ENCODE measurements at regions not wholly inside any gene's neighbourhood (a gene's known extent, or its start where the extent isn't known, plus 50 kb on each side); places are given as distances from the start of the nearest gene placed in this dataset.

DNA sequence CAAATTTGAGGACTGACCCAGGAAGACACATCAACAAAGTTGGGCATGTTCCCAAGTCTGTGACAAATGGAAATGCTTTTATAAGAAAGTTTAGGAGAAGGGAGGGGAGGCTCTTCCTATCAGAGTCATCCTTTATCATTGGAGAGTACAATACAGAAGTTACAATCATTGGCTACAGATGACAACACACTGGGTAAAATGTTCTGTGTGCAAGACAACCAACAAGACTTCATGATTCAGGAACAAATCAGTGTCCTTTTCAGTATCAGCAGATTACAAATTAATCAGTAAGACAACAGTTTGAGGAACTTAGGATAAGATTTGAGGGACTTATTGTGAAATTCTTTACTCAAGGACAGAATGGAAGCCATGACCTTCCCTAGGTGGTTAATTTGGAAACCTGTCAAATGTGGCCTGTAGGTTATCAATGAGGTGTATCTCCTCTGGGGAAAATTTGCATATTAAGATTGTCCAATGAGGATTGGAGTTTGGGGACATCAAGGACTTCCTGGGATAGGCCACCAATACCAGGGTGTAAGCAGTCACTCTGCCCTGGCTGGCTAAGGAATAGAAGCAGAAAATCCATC, 274.4 kb upstream of the RORA start:
- no peaks in the 10 kb centered on the region for H3K36me3 Mint-ChIP-seq
- no peak overlapping the region for H3K27ac Mint-ChIP-seq
- H3K4me3 Mint-ChIP-seq = no peak overlapping the region
- peaks cover 16% of the 10 kb centered on the region for H3K4me1 Mint-ChIP-seq (ENCODE audit: unreplicated experiment)
- no peaks in the 10 kb centered on the region for H3K9me3 Mint-ChIP-seq
- H3K27me3 Mint-ChIP-seq = peaks cover 21% of the 10 kb centered on the region
- TF ChIP-seq, protein P1, sequence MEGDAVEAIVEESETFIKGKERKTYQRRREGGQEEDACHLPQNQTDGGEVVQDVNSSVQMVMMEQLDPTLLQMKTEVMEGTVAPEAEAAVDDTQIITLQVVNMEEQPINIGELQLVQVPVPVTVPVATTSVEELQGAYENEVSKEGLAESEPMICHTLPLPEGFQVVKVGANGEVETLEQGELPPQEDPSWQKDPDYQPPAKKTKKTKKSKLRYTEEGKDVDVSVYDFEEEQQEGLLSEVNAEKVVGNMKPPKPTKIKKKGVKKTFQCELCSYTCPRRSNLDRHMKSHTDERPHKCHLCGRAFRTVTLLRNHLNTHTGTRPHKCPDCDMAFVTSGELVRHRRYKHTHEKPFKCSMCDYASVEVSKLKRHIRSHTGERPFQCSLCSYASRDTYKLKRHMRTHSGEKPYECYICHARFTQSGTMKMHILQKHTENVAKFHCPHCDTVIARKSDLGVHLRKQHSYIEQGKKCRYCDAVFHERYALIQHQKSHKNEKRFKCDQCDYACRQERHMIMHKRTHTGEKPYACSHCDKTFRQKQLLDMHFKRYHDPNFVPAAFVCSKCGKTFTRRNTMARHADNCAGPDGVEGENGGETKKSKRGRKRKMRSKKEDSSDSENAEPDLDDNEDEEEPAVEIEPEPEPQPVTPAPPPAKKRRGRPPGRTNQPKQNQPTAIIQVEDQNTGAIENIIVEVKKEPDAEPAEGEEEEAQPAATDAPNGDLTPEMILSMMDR (conservative IDR thresholded peaks at IDR 0.05) = no peak
- no peak for DNase-seq (ENCODE audit: extremely low spot score, unreplicated experiment)

GRCh38 chr15:61501815-61502389, 272.8 kb upstream of the RORA start:
- no peak overlapping the region for H3K27ac Mint-ChIP-seq
- no peak for DNase-seq (ENCODE audit: extremely low spot score, unreplicated experiment)
- TF ChIP-seq, protein P1 (conservative IDR thresholded peaks at IDR 0.05) = no peak

DNA sequence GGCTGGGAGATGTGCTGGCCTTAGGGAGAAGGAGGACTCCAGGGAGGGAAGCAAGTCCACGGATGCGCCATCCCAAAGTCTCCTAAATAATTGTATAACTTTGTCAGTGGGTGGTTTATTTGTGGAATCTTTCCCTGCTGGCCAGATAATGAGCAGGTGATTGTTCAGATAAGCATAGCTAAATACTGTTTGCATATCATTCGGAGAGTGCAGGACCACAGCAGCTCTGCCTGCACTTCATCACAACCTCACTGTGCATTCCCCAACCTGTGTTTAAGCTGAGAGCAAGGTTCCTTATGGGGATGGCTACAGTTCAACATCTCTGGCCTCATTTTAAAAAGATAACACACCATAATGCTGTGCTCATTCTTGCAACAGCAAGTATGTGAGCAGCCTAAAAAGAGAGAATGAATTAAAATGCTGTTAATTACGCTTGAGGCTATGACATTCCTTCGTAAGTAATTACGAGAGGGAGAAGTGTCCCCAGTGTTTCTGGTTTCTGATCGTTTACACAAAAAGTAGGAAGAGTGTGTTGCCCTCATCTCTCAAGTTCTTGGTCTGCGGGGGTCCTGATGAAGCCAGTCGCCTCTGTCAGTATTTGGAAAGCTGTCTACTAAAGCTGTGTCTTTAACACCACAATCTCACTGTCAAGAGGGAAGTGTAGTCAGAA, 272.0 kb upstream of the RORA start:
- TF ChIP-seq, protein P1 (conservative IDR thresholded peaks at IDR 0.05) = no peak
- H3K36me3 Mint-ChIP-seq = no peaks in the 10 kb centered on the region
- H3K9me3 Mint-ChIP-seq = no peaks in the 10 kb centered on the region
- H3K27ac Mint-ChIP-seq = no peak overlapping the region
- peaks cover 28% of the 10 kb centered on the region for H3K27me3 Mint-ChIP-seq
- no peak for DNase-seq (ENCODE audit: extremely low spot score, unreplicated experiment)
- peaks cover 12% of the 10 kb centered on the region for H3K4me1 Mint-ChIP-seq (ENCODE audit: unreplicated experiment)
- H3K4me3 Mint-ChIP-seq = no peak overlapping the region

More at GRCh38 chr15:61501815-61502389, 272.8 kb upstream of the RORA start:
- no peaks in the 10 kb centered on the region for H3K9me3 Mint-ChIP-seq
- no peak overlapping the region for H3K4me3 Mint-ChIP-seq
- H3K36me3 Mint-ChIP-seq = no peaks in the 10 kb centered on the region
- peaks cover 27% of the 10 kb centered on the region for H3K27me3 Mint-ChIP-seq
- H3K4me1 Mint-ChIP-seq (ENCODE audit: unreplicated experiment) = peaks cover 12% of the 10 kb centered on the region

DNA sequence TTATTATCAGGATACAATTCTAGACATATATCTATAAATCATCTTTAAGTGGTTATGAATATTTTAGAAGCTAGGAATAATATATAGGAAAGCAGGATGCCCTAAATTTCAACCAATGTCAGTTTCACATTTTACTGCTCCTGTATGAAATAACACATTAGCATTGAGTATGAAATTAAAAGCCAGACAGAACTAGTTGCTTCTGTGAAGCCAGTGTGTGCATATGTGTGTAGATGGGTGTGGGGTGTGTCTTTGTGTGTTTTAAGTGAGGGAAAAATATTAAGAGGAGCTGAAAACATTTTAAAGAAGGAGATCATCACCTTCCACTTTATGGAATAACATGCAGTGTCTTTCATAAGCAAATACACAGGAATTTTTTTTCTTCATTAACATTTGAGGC, 271.4 kb upstream of the RORA start:
- TF ChIP-seq, protein P1 (conservative IDR thresholded peaks at IDR 0.05) = no peak
- no peak for DNase-seq (ENCODE audit: extremely low spot score, unreplicated experiment)
- peaks cover 28% of the 10 kb centered on the region for H3K27me3 Mint-ChIP-seq
- H3K27ac Mint-ChIP-seq = no peak overlapping the region
- no peaks in the 10 kb centered on the region for H3K36me3 Mint-ChIP-seq
- H3K9me3 Mint-ChIP-seq = no peaks in the 10 kb centered on the region
- H3K4me1 Mint-ChIP-seq (ENCODE audit: unreplicated experiment) = peaks cover 12% of the 10 kb centered on the region
- no peak overlapping the region for H3K4me3 Mint-ChIP-seq

DNA sequence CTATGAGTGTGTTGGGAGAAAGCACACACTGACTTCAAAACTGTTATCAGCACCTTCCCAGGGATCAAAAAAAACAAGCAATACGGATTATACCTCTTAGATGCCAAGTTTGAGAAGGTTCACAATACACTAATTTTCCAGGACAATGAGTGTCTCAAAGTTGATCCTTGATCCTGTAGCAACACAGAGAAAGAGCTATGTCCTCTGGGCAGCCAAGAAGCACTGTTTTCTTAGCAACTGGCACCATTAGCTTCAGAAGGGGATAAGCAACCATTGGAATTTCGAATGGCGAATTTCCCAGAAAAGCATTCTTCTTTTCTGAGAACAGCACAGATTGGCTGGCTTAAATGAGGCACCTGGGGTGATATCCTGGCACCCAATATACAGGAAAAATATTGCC, 270.3 kb upstream of the RORA start:
- Mint-ChIP-seq H3K9me3 (no peaks in the 10 kb centered on the region), H3K4me3 (no peak overlapping the region), H3K36me3 (no peaks in the 10 kb centered on the region), H3K4me1 (ENCODE audit: unreplicated experiment) (peaks cover 12% of the 10 kb centered on the region), H3K27me3 (peaks cover 28% of the 10 kb centered on the region), H3K27ac (no peak overlapping the region)
- no peak for DNase-seq (ENCODE audit: extremely low spot score, unreplicated experiment)
- TF ChIP-seq, protein P1 (conservative IDR thresholded peaks at IDR 0.05) = no peak
